Psoas muscle (tissue), 7 donors: ENCODE measurements at regions not wholly inside any gene's neighbourhood (a gene's known extent, or its start where the extent isn't known, plus 50 kb on each side); places are given as distances from the start of the nearest gene placed in this dataset.

Experiments used
- ATAC-seq, 4 donors: fragments of 200-7000 bp; cut with Tn5 transposase; one replicate each; pipeline ENCODE4 v1.9.1; 2020; ENCODE audit warnings: moderate library complexity in 3 of 4, mild to moderate bottlenecking in 2 of 4
- DNase-seq, 2 donors: peaks; one replicate each; pipeline ENCODE4 v3.0.0-alpha.2; 2020
- H3K27ac ChIP-seq: fragments of 200-600 bp; one replicate; pipeline ENCODE4 v1.8.0; 2022
- H3K27me3 ChIP-seq, 3 donors: fragments of 200-600 bp in 1 of 3; one replicate each; pipeline versions ENCODE4 v1.6.1 to v1.8.0; 2013 to 2022; ENCODE audit warnings: low read length in 2 of 3, mild to moderate bottlenecking in 2 of 3, moderate library complexity in 1 of 3; ENCODE audit not compliant: insufficient read depth in 3 of 3
- H3K36me3 ChIP-seq, 2 donors: fragments of 200-600 bp in 1 of 2; one replicate each; pipeline versions ENCODE4 v1.6.1 to v1.8.0; 2013 to 2022; ENCODE audit warnings: low read depth in 1 of 2, mild to moderate bottlenecking in 1 of 2, moderate library complexity in 1 of 2; ENCODE audit not compliant: insufficient read depth in 1 of 2
- H3K4me1 ChIP-seq: fragments of 200-600 bp; one replicate; pipeline ENCODE4 v1.8.0; 2022
- H3K4me3 ChIP-seq: fragments of 200-600 bp; one replicate; pipeline ENCODE4 v1.8.0; 2022; ENCODE audit warnings: mild to moderate bottlenecking
- H3K9me3 ChIP-seq: fragments of 200-600 bp; one replicate; pipeline ENCODE4 v1.8.0; 2022
- WGBS, 3 donors: extraction: QIAGEN DNeasy Blood & Tissue Kit; methylation state at CpG; one replicate each; pipeline versions ENCODE4 v1.1.6 to v1.1.7; 2013; 5-methylcytosine and 5-hydroxymethylcytosine counted together
- intact Hi-C, 2 donors: fragments of 100-400 bp; cut with DNase I; formaldehyde crosslinking; loops; one replicate each; pipeline versions ENCODE4 v1.11.0 to v1.14.2; 2022
- TF ChIP-seq, protein P1 (sequence below): fragments of 200-600 bp; IDR thresholded peaks from one replicate; pipeline ENCODE4 v1.8.0; 2022; ENCODE audit warnings: antibody characterized with exemption
- donor health status: healthy with polysubstance abuse.
- donor health status: DM: no; HTN: no; CAD: no; lungs with moderate emphysema.
- donor health status: Bipolar disorder and iron deficiency.
- donor health status: healthy.
- donor health status: DM: yes; HTN: yes; CAD: no.
- donor health status: DM: no; HTN: no; CAD: no.
- donor health status: DM: yes; HTN: yes; CAD: no.

DNA sequence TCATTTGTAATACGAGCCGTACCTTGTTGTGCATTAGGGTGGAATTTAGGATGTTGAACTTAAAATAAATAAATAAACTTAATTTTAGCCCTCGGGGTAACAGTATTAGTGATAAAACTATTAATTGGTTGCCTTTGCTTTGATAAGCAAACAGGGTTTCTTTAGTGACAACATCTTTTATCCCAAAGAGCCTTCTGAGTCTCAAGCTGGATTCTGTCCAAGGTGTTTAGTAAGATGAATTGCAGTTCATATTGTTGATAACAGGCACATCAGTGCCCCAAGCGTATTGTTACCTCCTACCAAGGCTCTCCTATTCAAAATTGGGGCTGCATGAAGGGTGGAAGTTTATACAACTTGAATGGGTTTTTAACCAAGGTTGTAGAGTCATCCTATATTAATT lies 144.4 kb upstream of the CELF2 start:
- TF ChIP-seq, protein P1, sequence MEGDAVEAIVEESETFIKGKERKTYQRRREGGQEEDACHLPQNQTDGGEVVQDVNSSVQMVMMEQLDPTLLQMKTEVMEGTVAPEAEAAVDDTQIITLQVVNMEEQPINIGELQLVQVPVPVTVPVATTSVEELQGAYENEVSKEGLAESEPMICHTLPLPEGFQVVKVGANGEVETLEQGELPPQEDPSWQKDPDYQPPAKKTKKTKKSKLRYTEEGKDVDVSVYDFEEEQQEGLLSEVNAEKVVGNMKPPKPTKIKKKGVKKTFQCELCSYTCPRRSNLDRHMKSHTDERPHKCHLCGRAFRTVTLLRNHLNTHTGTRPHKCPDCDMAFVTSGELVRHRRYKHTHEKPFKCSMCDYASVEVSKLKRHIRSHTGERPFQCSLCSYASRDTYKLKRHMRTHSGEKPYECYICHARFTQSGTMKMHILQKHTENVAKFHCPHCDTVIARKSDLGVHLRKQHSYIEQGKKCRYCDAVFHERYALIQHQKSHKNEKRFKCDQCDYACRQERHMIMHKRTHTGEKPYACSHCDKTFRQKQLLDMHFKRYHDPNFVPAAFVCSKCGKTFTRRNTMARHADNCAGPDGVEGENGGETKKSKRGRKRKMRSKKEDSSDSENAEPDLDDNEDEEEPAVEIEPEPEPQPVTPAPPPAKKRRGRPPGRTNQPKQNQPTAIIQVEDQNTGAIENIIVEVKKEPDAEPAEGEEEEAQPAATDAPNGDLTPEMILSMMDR: no peak
- Histone ChIP-seq H3K27ac (no peak overlapping the region), H3K36me3 (no peaks in the 10 kb centered on the region), H3K27me3 (no peaks in the 10 kb centered on the region), H3K9me3 (no peaks in the 10 kb centered on the region), H3K4me3 (no peak overlapping the region), H3K4me1 (peaks cover 9% of the 10 kb centered on the region)
- no peak for DNase-seq
- no peak for ATAC-seq
- intact Hi-C loops: no loop called here
- 87 to 89% (median 87%) methylated on average over 4 of the region's 4 CpGs for WGBS, 3 donors

DNA sequence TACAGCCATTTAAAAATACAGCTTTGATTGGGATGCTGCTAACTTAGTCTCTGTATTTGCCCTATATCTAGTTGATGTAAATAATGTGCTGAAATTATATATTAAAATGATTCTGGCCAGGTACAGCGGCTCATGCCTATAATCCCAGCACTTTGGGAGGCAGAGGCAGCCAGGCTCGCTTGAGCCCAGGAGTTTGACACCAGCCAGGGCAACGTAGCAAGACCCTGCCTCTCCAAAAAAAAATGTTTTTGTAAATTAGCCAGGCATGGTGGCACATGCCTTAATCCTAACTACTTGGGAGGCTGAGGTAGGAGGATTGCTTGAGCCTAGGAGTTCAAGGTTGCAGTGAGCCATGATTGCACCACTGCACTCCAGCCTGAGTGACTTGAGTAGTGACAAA lies 143.8 kb upstream of the CELF2 start:
- WGBS, 3 donors: 89 to 97% (median 94%) methylated on average over 3 of the region's 3 CpGs
- intact Hi-C loops: no loop called here

DNA sequence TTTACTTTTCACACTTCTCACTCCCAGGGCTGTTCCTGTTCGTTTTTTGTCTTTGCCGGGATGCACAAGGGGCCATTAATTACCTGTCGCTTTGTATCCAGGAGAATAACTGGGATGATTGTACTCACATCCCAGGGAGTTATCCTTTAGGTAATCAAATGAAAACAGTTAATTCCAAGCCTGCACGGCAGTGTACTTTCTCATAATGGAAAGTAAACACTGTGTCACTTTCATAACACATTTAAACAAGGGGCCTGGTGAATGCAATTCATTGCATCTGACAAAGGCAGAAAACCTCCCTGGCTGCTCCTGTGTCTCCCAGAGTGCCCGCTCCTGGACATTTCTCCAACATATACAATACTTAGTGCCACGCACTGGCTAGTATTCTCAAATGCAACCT lies 138.7 kb upstream of the CELF2 start:
- no peak overlapping the region for H3K27ac ChIP-seq
- H3K36me3 ChIP-seq: no peaks in the 10 kb centered on the region
- 93 to 95% (median 95%) methylated on average over 6 of the region's 6 CpGs for WGBS, 3 donors
- DNase-seq: no peak
- no peak overlapping the region for H3K4me3 ChIP-seq
- no peak for ATAC-seq
- intact Hi-C loops: no loop called here
- H3K27me3 ChIP-seq: no peaks in the 10 kb centered on the region
- no peaks in the 10 kb centered on the region for H3K4me1 ChIP-seq
- TF ChIP-seq, protein P1: no peak
- no peaks in the 10 kb centered on the region for H3K9me3 ChIP-seq

More for the DNA sequence above, 143.8 kb upstream of the CELF2 start:
- Histone ChIP-seq H3K27ac (no peak overlapping the region), H3K36me3 (no peaks in the 10 kb centered on the region), H3K9me3 (no peaks in the 10 kb centered on the region), H3K4me1 (peaks cover 9% of the 10 kb centered on the region), H3K4me3 (no peak overlapping the region), H3K27me3 (no peaks in the 10 kb centered on the region)
- DNase-seq: no peak
- TF ChIP-seq, protein P1: no peak
- no peak for ATAC-seq

DNA sequence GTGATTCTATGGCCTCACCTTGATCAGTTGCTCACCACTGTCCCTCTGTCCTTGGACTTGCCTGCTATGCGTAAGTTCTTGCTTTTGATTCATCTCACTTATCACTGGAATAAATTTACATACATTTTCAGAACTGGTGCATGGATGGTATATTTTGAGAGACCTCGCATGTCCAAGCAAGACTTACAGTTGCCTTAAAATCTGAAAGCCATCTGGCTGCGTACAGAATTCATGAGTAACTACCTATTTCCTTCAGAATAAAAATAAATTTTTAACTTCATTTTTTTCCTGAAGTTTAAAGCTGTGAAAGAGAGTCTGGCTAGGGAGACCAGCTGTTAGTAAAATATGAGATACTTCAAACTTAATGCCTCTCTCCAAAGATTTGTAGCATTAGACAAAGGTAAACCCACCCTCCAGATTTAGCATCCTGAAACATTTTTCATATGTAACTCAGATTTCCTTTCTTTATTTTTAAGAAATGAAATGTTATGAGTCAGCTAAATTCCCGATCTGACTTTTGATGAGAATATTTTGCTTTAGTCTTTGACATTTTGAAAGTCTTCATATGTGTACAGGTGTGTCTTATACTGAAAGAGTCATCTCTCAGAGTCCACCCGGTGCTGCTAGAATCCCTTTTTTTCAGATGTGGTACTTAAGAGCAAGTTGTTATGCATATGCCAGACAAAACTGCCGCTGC lies 136.4 kb upstream of the CELF2 start:
- TF ChIP-seq, protein P1: no peak
- no peaks in the 10 kb centered on the region for H3K4me1 ChIP-seq
- intact Hi-C loops: loop anchor here in 1 of 2 donors (10.0 kb wide), 1 partner anchor 86 kb away; no protein-coding TSS in a partner anchor
- peaks cover 6% of the 10 kb centered on the region for H3K9me3 ChIP-seq
- DNase-seq: no peak
- no peak overlapping the region for H3K4me3 ChIP-seq
- no peak overlapping the region for H3K27ac ChIP-seq
- no peaks in the 10 kb centered on the region for H3K27me3 ChIP-seq
- WGBS, 3 donors: 85 to 92% (median 90%) methylated on average over 6 of the region's 6 CpGs
- no peaks in the 10 kb centered on the region for H3K36me3 ChIP-seq
- ATAC-seq: no peak

DNA sequence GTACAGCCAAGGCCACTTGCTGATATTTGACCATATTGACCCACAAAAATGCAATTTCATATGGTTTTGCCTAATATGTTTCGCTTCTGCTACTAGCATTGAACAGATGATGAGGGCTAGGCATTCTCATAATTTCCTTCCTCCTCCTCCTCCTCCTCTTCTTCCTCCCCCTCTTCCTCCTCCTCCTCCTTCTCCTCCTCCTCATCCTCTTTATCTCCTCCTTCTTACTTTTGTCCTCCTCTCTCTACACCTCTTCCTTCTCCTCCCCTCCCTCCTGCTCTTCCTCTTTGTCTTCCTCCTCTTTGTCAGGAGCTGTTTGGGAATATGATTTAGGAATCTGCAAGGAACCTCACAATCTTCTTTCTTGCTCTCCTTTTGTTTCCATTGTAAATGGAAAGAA lies 133.9 kb upstream of the CELF2 start:
- Histone ChIP-seq H3K27ac (no peak overlapping the region), H3K4me3 (no peak overlapping the region), H3K36me3 (no peaks in the 10 kb centered on the region), H3K9me3 (peaks cover 6% of the 10 kb centered on the region), H3K4me1 (peaks cover 7% of the 10 kb centered on the region), H3K27me3 (no peaks in the 10 kb centered on the region)
- ATAC-seq (no peak), DNase-seq (no peak)
- WGBS, 3 donors: 91 to 100% (median 100%) methylated on average over 1 of the region's 1 CpG
- intact Hi-C loops: loop anchor here in 1 of 2 donors (10.0 kb wide), 1 partner anchor 89 kb away; no protein-coding TSS in a partner anchor
- TF ChIP-seq, protein P1: no peak
